ENCODE measurements at regions not wholly inside any gene's neighbourhood (a gene's known extent, or its start where the extent isn't known, plus 50 kb on each side); places are given as distances from the start of the nearest gene placed in this dataset.

GRCh38 chr7:69190025-69190424 is 408.2 kb upstream of the AUTS2 start:
- no peaks in the 10 kb centered on the region for H3K4me1 Mint-ChIP-seq
- no peak for DNase-seq (ENCODE audit: low spot score)
- no peaks in the 10 kb centered on the region for H3K79me2 ChIP-seq (replicated peaks; ENCODE audit: insufficient read depth)
- no peaks in the 10 kb centered on the region for H3K27me3 Mint-ChIP-seq (ENCODE audit: insufficient read depth, low read depth, poor library complexity)
- TF ChIP-seq STAT1 (IDR thresholded peaks at IDR 0.05; ENCODE audit: unreplicated experiment) (no peak), POLR2AphosphoS5 (IDR thresholded peaks at IDR 0.05; ENCODE audit: low read depth) (no peak), ZNF114 (CRISPR knock-in tag; IDR thresholded peaks at IDR 0.05) (no peak), CREB1 (CRISPR knock-in tag; IDR thresholded peaks at IDR 0.05; ENCODE audit: low read depth) (no peak), EZH2phosphoT487 (IDR thresholded peaks at IDR 0.05; ENCODE audit: unreplicated experiment) (no peak), NANOG (IDR thresholded peaks at IDR 0.05; ENCODE audit: borderline replicate concordance) (no peak), ZNF331 (CRISPR knock-in tag; IDR thresholded peaks at IDR 0.05; ENCODE audit: low read depth) (no peak), ZNF462 (CRISPR knock-in tag; IDR thresholded peaks at IDR 0.05) (no peak), EZH2 (IDR thresholded peaks at IDR 0.05; ENCODE audit: low read depth, unreplicated experiment) (no peak), ETS1 (IDR thresholded peaks at IDR 0.05) (no peak), REST (IDR thresholded peaks at IDR 0.05; ENCODE audit: unreplicated experiment) (no peak), CTCF (conservative IDR thresholded peaks at IDR 0.05; ENCODE audit: low read depth in 2 of 2) (no peak), JUNB (IDR thresholded peaks at IDR 0.05; ENCODE audit: unreplicated experiment) (no peak)
- no peaks in the 10 kb centered on the region for H3K9me2 ChIP-seq (ENCODE audit: insufficient read depth)
- no peak overlapping the region for H3K27ac ChIP-seq (ENCODE audit: low read depth)
- H3K9me3 Mint-ChIP-seq, result peaks cover 88% of the 10 kb centered on the region
- no peaks in the 10 kb centered on the region for H3K36me3 ChIP-seq (ENCODE audit: insufficient read depth)
- H3K4me3 ChIP-seq, result no peak overlapping the region
- ATAC-seq, result no peak
- no peak overlapping the region for H3K27ac Mint-ChIP-seq
- H3K4me2 ChIP-seq, result no peak overlapping the region
- no peak overlapping the region for H2AFZ ChIP-seq
- peaks cover 42% of the 10 kb centered on the region for H3K36me3 Mint-ChIP-seq (ENCODE audit: low read depth)
- no peaks in the 10 kb centered on the region for H3K27me3 ChIP-seq (ENCODE audit: insufficient read depth)
- H3K4me1 ChIP-seq (ENCODE audit: insufficient read depth), result no peaks in the 10 kb centered on the region
- no peaks in the 10 kb centered on the region for H4K20me1 ChIP-seq (replicated peaks; ENCODE audit: insufficient read depth)
- no peaks in the 10 kb centered on the region for H3F3A ChIP-seq (replicated peaks; ENCODE audit: low read depth)
- H3K4me3 Mint-ChIP-seq, result no peak overlapping the region
